H9 (cell line): ENCODE measurements at regions not wholly inside any gene's neighbourhood (a gene's known extent, or its start where the extent isn't known, plus 50 kb on each side); places are given as distances from the start of the nearest gene placed in this dataset.

Source experiments
- DNase-seq: peaks from one replicate; pipeline ENCODE4 v3.0.0-alpha.2; 2017
- H2AFZ ChIP-seq: one replicate; pipeline ENCODE4 v1.6.1; 2013; ENCODE audit warnings: mild to moderate bottlenecking, low read length, control low read depth, moderate library complexity
- H2AK5ac ChIP-seq: 2 replicates; pipeline ENCODE4 v1.6.1; 2013; ENCODE audit warnings: low read length, control low read depth, mixed read lengths; ENCODE audit not compliant: insufficient read length
- H2BK120ac ChIP-seq: one replicate; pipeline ENCODE4 v1.6.1; 2013; ENCODE audit warnings: low read depth, mild to moderate bottlenecking, low read length, control low read depth, inconsistent platforms; ENCODE audit not compliant: poor library complexity, severe bottlenecking
- H2BK12ac ChIP-seq: 2 replicates; pipeline ENCODE4 v1.6.1; 2013; ENCODE audit warnings: low read length, control low read depth, mixed read lengths, low read depth; ENCODE audit not compliant: insufficient read length
- H2BK15ac ChIP-seq: 2 replicates; pipeline ENCODE4 v1.6.1; 2013; ENCODE audit warnings: low read depth, low read length, control low read depth
- H2BK20ac ChIP-seq: one replicate; pipeline ENCODE4 v1.6.1; 2013; ENCODE audit warnings: low read depth, mild to moderate bottlenecking, low read length, control low read depth, inconsistent platforms; ENCODE audit not compliant: poor library complexity, severe bottlenecking
- H2BK5ac ChIP-seq: 2 replicates; pipeline ENCODE4 v1.6.1; 2013; ENCODE audit warnings: low read length, control low read depth, mixed read lengths; ENCODE audit not compliant: insufficient read length
- H3K14ac ChIP-seq: 2 replicates; pipeline ENCODE4 v1.6.1; 2013; ENCODE audit warnings: low read length, control low read depth; ENCODE audit not compliant: insufficient read depth
- H3K18ac ChIP-seq: 2 replicates; pipeline ENCODE4 v1.6.1; 2013; ENCODE audit warnings: low read depth, mild to moderate bottlenecking, mixed read lengths, low read length, control low read depth; ENCODE audit not compliant: insufficient read length
- H3K23ac ChIP-seq: 2 replicates; pipeline ENCODE4 v1.6.1; 2013; ENCODE audit warnings: low read length, control low read depth, mixed read lengths, low read depth; ENCODE audit not compliant: insufficient read length
- H3K23me2 ChIP-seq: 2 replicates; pipeline ENCODE4 v1.6.1; 2013; ENCODE audit warnings: low read depth, mild to moderate bottlenecking, mixed read lengths, low read length, control low read depth; ENCODE audit not compliant: insufficient read length, poor library complexity, severe bottlenecking
- H3K27ac ChIP-seq: 2 replicates; pipeline ENCODE4 v1.5.1; 2013; ENCODE audit warnings: low read length, control low read depth, mixed read lengths, low read depth; ENCODE audit not compliant: insufficient read length
- H3K27me3 ChIP-seq: 2 replicates; pipeline ENCODE4 v1.6.1; 2013; ENCODE audit warnings: low read length, control low read depth, inconsistent platforms; ENCODE audit not compliant: insufficient read depth
- H3K4ac ChIP-seq: 2 replicates; pipeline ENCODE4 v1.6.1; 2013; ENCODE audit warnings: low read depth, mild to moderate bottlenecking, control low read depth, inconsistent platforms, low read length, moderate library complexity
- H3K4me1 ChIP-seq: 2 replicates; pipeline ENCODE4 v1.6.1; 2013; ENCODE audit warnings: low read length, control low read depth, inconsistent platforms; ENCODE audit not compliant: insufficient read depth
- H3K4me2 ChIP-seq: 2 replicates; pipeline ENCODE4 v1.6.1; 2013; ENCODE audit warnings: low read length, control low read depth, mixed read lengths; ENCODE audit not compliant: insufficient read length, insufficient read depth
- H3K56ac ChIP-seq: 2 replicates; pipeline ENCODE4 v1.6.1; 2013; ENCODE audit warnings: low read depth, mild to moderate bottlenecking, mixed read lengths, low read length, control low read depth; ENCODE audit not compliant: insufficient read length
- H3K79me1 ChIP-seq: 2 replicates; pipeline ENCODE4 v1.6.1; 2013; ENCODE audit warnings: low read depth, mild to moderate bottlenecking, moderate library complexity, low read length, control low read depth, inconsistent platforms; ENCODE audit not compliant: insufficient read depth, poor library complexity, severe bottlenecking
- H3K79me2 ChIP-seq: 2 replicates; pipeline ENCODE4 v1.6.1; 2013; ENCODE audit warnings: low read length, control low read depth, inconsistent platforms; ENCODE audit not compliant: insufficient read depth
- H3K9ac ChIP-seq: 2 replicates; pipeline ENCODE4 v1.6.1; 2013; ENCODE audit warnings: low read length, control low read depth, mixed read lengths; ENCODE audit not compliant: insufficient read length; ENCODE audit errors: extremely low read depth
- H3K9me3 ChIP-seq: one replicate; pipeline ENCODE4 v1.6.1; 2013; ENCODE audit warnings: low read depth, low read length, inconsistent platforms; ENCODE audit not compliant: control insufficient read depth
- H3T11ph ChIP-seq: one replicate; pipeline ENCODE4 v1.6.1; 2013; ENCODE audit warnings: mild to moderate bottlenecking, low read length, control low read depth, inconsistent platforms
- H4K20me1 ChIP-seq: one replicate; pipeline ENCODE4 v1.6.1; 2013; ENCODE audit not compliant: control insufficient read depth, insufficient read length, insufficient read depth
- H4K5ac ChIP-seq: 2 replicates; pipeline ENCODE4 v1.6.1; 2013; ENCODE audit warnings: low read depth, mild to moderate bottlenecking, mixed read lengths, low read length, control low read depth; ENCODE audit not compliant: insufficient read length
- H4K8ac ChIP-seq: replicated peaks from 2 replicates; pipeline ENCODE4 v1.6.1; 2013; ENCODE audit warnings: low read length, control low read depth, mixed read lengths, low read depth; ENCODE audit not compliant: insufficient read length
- H4K91ac ChIP-seq: 2 replicates; pipeline ENCODE4 v1.6.1; 2013; ENCODE audit warnings: low read depth, mild to moderate bottlenecking, moderate library complexity, mixed read lengths, low read length, control low read depth; ENCODE audit not compliant: insufficient read length
- H3K27ac Mint-ChIP-seq, 3 experiments: 2 replicates in 2 of 3; 3 replicates in 1 of 3; pipeline ENCODE4 v1.8.0; 2020 to 2021; ENCODE audit warnings: mixed read lengths in 3 of 3, mild to moderate bottlenecking in 1 of 3, moderate library complexity in 1 of 3
- H3K27me3 Mint-ChIP-seq: 2 replicates; pipeline ENCODE4 v1.8.0; 2021; ENCODE audit warnings: low read depth, mild to moderate bottlenecking, moderate library complexity, mixed read lengths
- H3K36me3 Mint-ChIP-seq, 3 experiments: 2 replicates in 2 of 3; 3 replicates in 1 of 3; pipeline ENCODE4 v1.8.0; 2020 to 2021; ENCODE audit warnings: low read depth in 3 of 3, mixed read lengths in 3 of 3; ENCODE audit not compliant: insufficient read depth in 1 of 3
- H3K4me1 Mint-ChIP-seq, 2 experiments: 2 replicates each; pipeline ENCODE4 v1.8.0; 2020; ENCODE audit warnings: mixed read lengths in 2 of 2
- H3K4me3 Mint-ChIP-seq, 2 experiments: 2 replicates in 1 of 2; 3 replicates in 1 of 2; pipeline ENCODE4 v1.8.0; 2020 to 2021; ENCODE audit warnings: mild to moderate bottlenecking in 2 of 2, mixed read lengths in 2 of 2, moderate library complexity in 1 of 2
- H3K9me3 Mint-ChIP-seq, 2 experiments: 2 replicates in 1 of 2; 3 replicates in 1 of 2; pipeline ENCODE4 v1.8.0; 2020; ENCODE audit warnings: mild to moderate bottlenecking in 2 of 2, mixed read lengths in 2 of 2, moderate library complexity in 1 of 2
- WGBS: extraction: QIAGEN DNeasy Blood & Tissue Kit; methylation state at CpG from one replicate; pipeline ENCODE4 v1.1.7; 2013; ENCODE audit warnings: missing lambda C conversion rate, low lambda C conversion rate, mixed read lengths; ENCODE audit not compliant: insufficient read length; ENCODE audit errors: extremely low coverage; 5-methylcytosine and 5-hydroxymethylcytosine counted together
- TF ChIP-seq, protein P1 (sequence below): fragments of 200-600 bp; sonication (generic); conservative IDR thresholded peaks from 3 replicates; pipeline ENCODE4 v1.8.0; 2021; ENCODE audit warnings: antibody characterized with exemption, mild to moderate bottlenecking

DNA sequence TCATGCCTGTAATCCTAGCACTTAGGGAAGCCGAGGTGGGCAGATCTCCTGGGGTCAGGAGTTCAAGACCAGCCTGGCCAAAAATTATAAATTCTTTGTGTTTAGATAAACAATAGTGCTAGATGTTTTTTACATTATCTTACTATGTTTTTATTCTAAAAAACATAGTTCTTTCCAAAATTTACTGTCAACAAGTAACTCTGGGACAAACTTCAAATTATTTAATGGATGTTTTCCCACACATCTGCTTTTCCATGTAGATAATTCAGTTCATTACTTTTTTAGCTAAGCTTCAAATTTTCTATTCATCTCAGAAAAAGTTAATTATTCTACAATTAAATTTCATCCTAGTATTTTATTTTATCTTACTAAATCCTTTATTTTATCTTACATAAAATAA is 596.2 kb upstream of the LRRC4C start:
- Mint-ChIP-seq H3K36me3 (no peaks in the 10 kb centered on the region), H3K4me3 (no peak overlapping the region), H3K4me1 (no peaks in the 10 kb centered on the region), H3K9me3 (no peaks in the 10 kb centered on the region; a peak in 1 of 5 replicates), H3K27ac (no peak overlapping the region), H3K27me3 (no peaks in the 10 kb centered on the region)
- Histone ChIP-seq H3K23me2 (no peaks in the 10 kb centered on the region), H3K27me3 (no peaks in the 10 kb centered on the region), H2BK20ac (no peak overlapping the region), H4K20me1 (no peaks in the 10 kb centered on the region), H3K4me2 (no peak overlapping the region), H2AK5ac (no peak overlapping the region), H3K4ac (no peak overlapping the region), H2BK5ac (no peak overlapping the region), H3K23ac (no peak overlapping the region), H4K5ac (no peak overlapping the region), H3K14ac (no peak overlapping the region), H3K56ac (no peak overlapping the region), H2BK120ac (no peak overlapping the region), H3T11ph (no peak overlapping the region), H3K79me1 (no peaks in the 10 kb centered on the region), H3K9me3 (no peaks in the 10 kb centered on the region), H3K9ac (no peak overlapping the region), H3K27ac (no peak overlapping the region), H2AFZ (no peak overlapping the region), H4K8ac (no peak overlapping the region), H2BK12ac (no peak overlapping the region), H3K79me2 (no peaks in the 10 kb centered on the region), H3K18ac (no peak overlapping the region), H3K4me1 (no peaks in the 10 kb centered on the region), H4K91ac (no peak overlapping the region), H2BK15ac (no peak overlapping the region)
- no CpG with 5 or more reads among the region's 1 CpG for WGBS
- no peak for DNase-seq
- TF ChIP-seq, protein P1, sequence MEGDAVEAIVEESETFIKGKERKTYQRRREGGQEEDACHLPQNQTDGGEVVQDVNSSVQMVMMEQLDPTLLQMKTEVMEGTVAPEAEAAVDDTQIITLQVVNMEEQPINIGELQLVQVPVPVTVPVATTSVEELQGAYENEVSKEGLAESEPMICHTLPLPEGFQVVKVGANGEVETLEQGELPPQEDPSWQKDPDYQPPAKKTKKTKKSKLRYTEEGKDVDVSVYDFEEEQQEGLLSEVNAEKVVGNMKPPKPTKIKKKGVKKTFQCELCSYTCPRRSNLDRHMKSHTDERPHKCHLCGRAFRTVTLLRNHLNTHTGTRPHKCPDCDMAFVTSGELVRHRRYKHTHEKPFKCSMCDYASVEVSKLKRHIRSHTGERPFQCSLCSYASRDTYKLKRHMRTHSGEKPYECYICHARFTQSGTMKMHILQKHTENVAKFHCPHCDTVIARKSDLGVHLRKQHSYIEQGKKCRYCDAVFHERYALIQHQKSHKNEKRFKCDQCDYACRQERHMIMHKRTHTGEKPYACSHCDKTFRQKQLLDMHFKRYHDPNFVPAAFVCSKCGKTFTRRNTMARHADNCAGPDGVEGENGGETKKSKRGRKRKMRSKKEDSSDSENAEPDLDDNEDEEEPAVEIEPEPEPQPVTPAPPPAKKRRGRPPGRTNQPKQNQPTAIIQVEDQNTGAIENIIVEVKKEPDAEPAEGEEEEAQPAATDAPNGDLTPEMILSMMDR = no peak
